A673 (cell line): ENCODE measurements at regions not wholly inside any gene's neighbourhood (a gene's known extent, or its start where the extent isn't known, plus 50 kb on each side); places are given as distances from the start of the nearest gene placed in this dataset.
"Not testable (repeated sequence)": the region's sequence is repeated elsewhere in the genome, so short reads cannot be mapped to it uniquely, and the experiment has no call there.

Experiments
- BruUV-seq: library from RNA; stranded (reverse); fragments of 400-500 nt; replicated peaks from 2 replicates; lab custom pipeline; 2021; lab: Mats Ljungman, UMichigan
- CTCF ChIA-PET: fragments of 300-600 bp; sonication (Branson Sonifier 250); formaldehyde crosslinking; loops from one replicate; lab custom pipeline; 2022; ENCODE audit warnings: antibody characterized with exemption; lab: Charles Lee
- POLR2A ChIA-PET: fragments of 300-600 bp; sonication (Branson Sonifier 250); formaldehyde crosslinking; loops from one replicate; lab custom pipeline; 2022; ENCODE audit warnings: antibody characterized with exemption; ENCODE audit not compliant: low non-redundant PET; lab: Charles Lee
- DNase-seq: peaks from one replicate; pipeline ENCODE4 v3.0.0-alpha.2; 2015; ENCODE audit warnings: low spot score
- H3K27ac ChIP-seq: fragments of 200-600 bp; sonication (generic); 2 replicates; pipeline ENCODE4 v1.5.1; 2016; ENCODE audit warnings: mixed run types, low read depth, mild to moderate bottlenecking, mixed read lengths, antibody characterized with exemption, low read length; ENCODE audit not compliant: poor library complexity, severe bottlenecking
- H3K27me3 ChIP-seq: fragments of 200-600 bp; sonication (generic); replicated peaks from 2 replicates; pipeline ENCODE4 v1.6.1; 2017; ENCODE audit warnings: mixed run types, low read depth, mild to moderate bottlenecking, mixed read lengths, antibody characterized with exemption, low read length; ENCODE audit not compliant: insufficient read depth, poor library complexity
- H3K36me3 ChIP-seq: fragments of 200-600 bp; sonication (generic); 2 replicates; pipeline ENCODE4 v1.6.1; 2016; ENCODE audit warnings: mixed run types, mild to moderate bottlenecking, mixed read lengths, antibody characterized with exemption, low read length; ENCODE audit not compliant: insufficient read depth, poor library complexity, severe bottlenecking
- H3K4me1 ChIP-seq: fragments of 200-600 bp; sonication (generic); 2 replicates; pipeline ENCODE4 v1.6.1; 2017; ENCODE audit warnings: mixed run types, mild to moderate bottlenecking, mixed read lengths, antibody characterized with exemption, low read length; ENCODE audit not compliant: insufficient read depth, poor library complexity, severe bottlenecking
- H3K4me3 ChIP-seq: fragments of 200-600 bp; sonication (generic); 2 replicates; pipeline ENCODE4 v1.5.1; 2016; ENCODE audit warnings: low read depth, mixed run types, mild to moderate bottlenecking, mixed read lengths, low read length; ENCODE audit not compliant: poor library complexity, severe bottlenecking
- H3K9me3 ChIP-seq: fragments of 200-600 bp; sonication (generic); 2 replicates; pipeline ENCODE4 v1.6.1; 2016; ENCODE audit warnings: mixed run types, low read depth, mild to moderate bottlenecking, mixed read lengths, antibody characterized with exemption, low read length; ENCODE audit not compliant: poor library complexity, severe bottlenecking
- CTCF ChIP-seq: fragments of 300-800, 200-600 bp; sonication (generic); conservative IDR thresholded peaks from 2 replicates; pipeline ENCODE4 v1.5.1; 2017; ENCODE audit warnings: low read depth, mild to moderate bottlenecking, antibody characterized with exemption, low read length, moderate library complexity, mixed read lengths
- EZH2 ChIP-seq: fragments of 200-600 bp; sonication (generic); IDR thresholded peaks from 2 replicates; pipeline ENCODE4 v1.6.1; 2017; ENCODE audit warnings: borderline replicate concordance, low read depth, mild to moderate bottlenecking, mixed read lengths, antibody characterized with exemption, low read length; ENCODE audit not compliant: poor library complexity, severe bottlenecking
- intact Hi-C: fragments of 100-400 bp; cut with micrococcal nuclease; formaldehyde crosslinking; loops from one replicate; pipeline ENCODE4 v1.10.0; 2022; ENCODE audit not compliant: unreplicated experiment

- CTCF ChIA-PET, H3K36me3 ChIP-seq, H3K27ac ChIP-seq, H3K27me3 ChIP-seq, DNase-seq, H3K9me3 ChIP-seq, H3K4me3 ChIP-seq, BruUV-seq, POLR2A ChIA-PET, intact Hi-C loops: not testable (repeated sequence)
- H3K4me1 ChIP-seq: peaks cover 24% of the 10 kb centered on the region
Measured at GRCh38 chr11:109967136-109967535, 126.1 kb upstream of the ZC3H12C start.

DNA sequence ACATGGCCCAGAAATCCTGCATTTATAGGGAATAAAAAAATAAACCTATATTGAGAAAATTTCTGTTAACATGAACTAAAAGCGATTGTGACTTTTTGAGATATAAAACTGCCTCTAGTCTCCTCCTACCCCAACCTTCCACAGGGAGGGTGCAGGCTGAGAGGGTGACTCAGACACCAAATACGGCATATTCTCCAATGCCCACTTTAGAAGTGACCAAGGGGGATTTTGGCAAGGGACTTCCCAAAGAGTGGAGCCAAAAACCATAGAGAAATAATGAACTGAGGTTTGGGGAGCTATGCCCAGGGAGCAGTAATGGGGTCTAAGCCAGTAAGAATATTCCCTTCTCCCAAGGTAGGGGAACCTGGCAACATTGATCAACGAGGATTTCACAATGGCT is 124.9 kb upstream of the ZC3H12C start:
- no TSS peak for BruUV-seq

DNA sequence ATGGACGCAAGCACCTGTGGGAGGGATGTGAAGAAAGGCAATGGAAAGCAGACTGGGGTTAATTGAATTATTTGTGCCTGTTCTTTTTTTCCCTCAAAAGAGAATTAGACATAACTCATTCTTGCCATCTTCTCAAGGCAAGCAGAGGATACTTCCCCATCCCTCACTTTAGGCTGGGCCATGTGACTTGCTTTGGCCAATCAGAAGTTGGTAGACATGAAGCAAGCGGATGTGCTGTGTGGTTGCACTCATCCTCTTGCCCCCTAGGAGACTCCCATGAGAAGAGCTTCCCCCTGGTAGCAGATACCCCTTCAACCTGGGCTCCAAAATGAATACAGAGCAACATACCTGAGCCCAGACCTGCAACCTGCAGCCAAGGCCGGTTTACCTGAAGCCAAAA is 124.4 kb upstream of the ZC3H12C start:
- CTCF ChIA-PET: no interaction called here
- POLR2A ChIA-PET: no interaction called here
- BruUV-seq: no TSS peak

More for the DNA sequence above, 124.9 kb upstream of the ZC3H12C start:
- TF ChIP-seq CTCF: no peak
- TF ChIP-seq EZH2: no peak
- no peak overlapping the region for H3K4me3 ChIP-seq
- ChIA-PET CTCF (no interaction called here), POLR2A (no interaction called here)
- no peaks in the 10 kb centered on the region for H3K36me3 ChIP-seq
- intact Hi-C loops: no loop called here
- peaks cover 36% of the 10 kb centered on the region for H3K4me1 ChIP-seq
- no peaks in the 10 kb centered on the region for H3K27me3 ChIP-seq
- no peak overlapping the region for H3K27ac ChIP-seq
- no peaks in the 10 kb centered on the region for H3K9me3 ChIP-seq
- DNase-seq: no peak

More for the DNA sequence above, 124.4 kb upstream of the ZC3H12C start:
- DNase-seq: no peak
- Histone ChIP-seq H3K27me3 (no peaks in the 10 kb centered on the region), H3K9me3 (no peaks in the 10 kb centered on the region), H3K4me1 (peaks cover 38% of the 10 kb centered on the region), H3K27ac (no peak overlapping the region), H3K4me3 (no peak overlapping the region), H3K36me3 (no peaks in the 10 kb centered on the region)
- TF ChIP-seq EZH2 (no peak), CTCF (no peak)
- intact Hi-C loops: no loop called here
